ENCODE measurements at regions not wholly inside any gene's neighbourhood (a gene's known extent, or its start where the extent isn't known, plus 50 kb on each side); places are given as distances from the start of the nearest gene placed in this dataset.

DNA sequence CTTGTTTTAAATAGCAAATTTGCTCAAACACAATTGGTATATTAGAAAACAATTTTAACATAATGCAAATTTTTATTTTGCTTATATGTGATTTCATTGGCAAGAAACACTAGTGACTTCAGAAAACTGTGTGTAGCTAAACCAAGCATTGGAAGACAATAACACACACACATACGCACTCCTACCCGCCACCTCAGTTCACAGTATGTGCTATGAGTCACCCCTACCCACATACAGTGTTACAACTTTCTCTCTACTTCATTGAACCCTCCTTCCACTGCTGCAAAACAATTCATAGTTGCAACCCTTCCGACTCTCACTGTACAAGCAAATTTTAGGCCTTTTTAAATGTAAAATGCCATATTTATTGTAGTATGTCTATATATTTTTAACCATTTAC lies 119.9 kb upstream of the THSD7A start:
- TF ChIP-seq, protein P1, sequence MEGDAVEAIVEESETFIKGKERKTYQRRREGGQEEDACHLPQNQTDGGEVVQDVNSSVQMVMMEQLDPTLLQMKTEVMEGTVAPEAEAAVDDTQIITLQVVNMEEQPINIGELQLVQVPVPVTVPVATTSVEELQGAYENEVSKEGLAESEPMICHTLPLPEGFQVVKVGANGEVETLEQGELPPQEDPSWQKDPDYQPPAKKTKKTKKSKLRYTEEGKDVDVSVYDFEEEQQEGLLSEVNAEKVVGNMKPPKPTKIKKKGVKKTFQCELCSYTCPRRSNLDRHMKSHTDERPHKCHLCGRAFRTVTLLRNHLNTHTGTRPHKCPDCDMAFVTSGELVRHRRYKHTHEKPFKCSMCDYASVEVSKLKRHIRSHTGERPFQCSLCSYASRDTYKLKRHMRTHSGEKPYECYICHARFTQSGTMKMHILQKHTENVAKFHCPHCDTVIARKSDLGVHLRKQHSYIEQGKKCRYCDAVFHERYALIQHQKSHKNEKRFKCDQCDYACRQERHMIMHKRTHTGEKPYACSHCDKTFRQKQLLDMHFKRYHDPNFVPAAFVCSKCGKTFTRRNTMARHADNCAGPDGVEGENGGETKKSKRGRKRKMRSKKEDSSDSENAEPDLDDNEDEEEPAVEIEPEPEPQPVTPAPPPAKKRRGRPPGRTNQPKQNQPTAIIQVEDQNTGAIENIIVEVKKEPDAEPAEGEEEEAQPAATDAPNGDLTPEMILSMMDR (conservative IDR thresholded peaks at IDR 0.05 in 1 of 2, IDR thresholded peaks at IDR 0.05 in 1 of 2; ENCODE audit: low read depth in 1 of 2, low read length in 2 of 2), result no peak
- TF ChIP-seq EZH2 (IDR thresholded peaks at IDR 0.05; ENCODE audit: low read length, missing control alignments), result no peak

Data from fibroblast of lung (primary cell).